ENCODE measurements at regions not wholly inside any gene's neighbourhood (a gene's known extent, or its start where the extent isn't known, plus 50 kb on each side); places are given as distances from the start of the nearest gene placed in this dataset.

GRCh38 chr10:21315645-21316220 lies 209.7 kb downstream of the SKIDA1 start:
- no peak for DNase-seq

GRCh38 chr10:21314906-21315644 lies 210.4 kb downstream of the SKIDA1 start:
- DNase-seq, result no peak

- no peak for DNase-seq
Measured at GRCh38 chr10:21314111-21314626, 211.3 kb downstream of the SKIDA1 start.

- no peak for DNase-seq
Measured at GRCh38 chr10:21313691-21314090, 211.8 kb downstream of the SKIDA1 start.

- no peak for DNase-seq
Measured at GRCh38 chr10:21311426-21311825, 214.1 kb downstream of the SKIDA1 start.

GRCh38 chr10:21309427-21309826 lies 216.1 kb downstream of the SKIDA1 start:
- no peak for DNase-seq

GRCh38 chr10:21308946-21309345 lies 216.5 kb downstream of the SKIDA1 start:
- no peak for DNase-seq

GRCh38 chr10:21308018-21308417 lies 217.5 kb downstream of the SKIDA1 start:
- no peak for DNase-seq

- no peak for DNase-seq
Measured at GRCh38 chr10:21304608-21305007, 220.9 kb downstream of the SKIDA1 start.

GRCh38 chr10:21304198-21304597 lies 221.3 kb downstream of the SKIDA1 start:
- no peak for DNase-seq

- no peak for DNase-seq
Measured at GRCh38 chr10:21300551-21300950, 224.9 kb downstream of the SKIDA1 start.

GRCh38 chr10:21299330-21299729 lies 226.2 kb downstream of the SKIDA1 start:
- DNase-seq, result no peak

- DNase-seq, result no peak
Measured at GRCh38 chr10:21298701-21299100, 226.8 kb downstream of the SKIDA1 start.

GRCh38 chr10:21297603-21298383 lies 227.7 kb downstream of the SKIDA1 start:
- no peak for DNase-seq

- no peak for DNase-seq
Measured at GRCh38 chr10:21296575-21297355, 228.7 kb downstream of the SKIDA1 start.

- DNase-seq, result no peak
Measured at GRCh38 chr10:21293518-21294356, 231.7 kb downstream of the SKIDA1 start.

- no peak for DNase-seq
Measured at GRCh38 chr10:21292763-21293517, 232.5 kb downstream of the SKIDA1 start.

- DNase-seq, result no peak
Measured at GRCh38 chr10:21290499-21291160, 234.9 kb downstream of the SKIDA1 start.

- DNase-seq, result no peak
Measured at GRCh38 chr10:21289961-21290360, 235.5 kb downstream of the SKIDA1 start.

GRCh38 chr10:21289271-21289670 lies 236.2 kb downstream of the SKIDA1 start:
- DNase-seq, result no peak
